ENCODE measurements at regions not wholly inside any gene's neighbourhood (a gene's known extent, or its start where the extent isn't known, plus 50 kb on each side); places are given as distances from the start of the nearest gene placed in this dataset.
A peak's percentile ranks its signal among the peaks of the same experiment; 100 is the strongest.

GRCh38 chr14:22699801-22700564, 55.8 kb upstream of the OR6J1 start:
- DNase-seq, result no peak

DNA sequence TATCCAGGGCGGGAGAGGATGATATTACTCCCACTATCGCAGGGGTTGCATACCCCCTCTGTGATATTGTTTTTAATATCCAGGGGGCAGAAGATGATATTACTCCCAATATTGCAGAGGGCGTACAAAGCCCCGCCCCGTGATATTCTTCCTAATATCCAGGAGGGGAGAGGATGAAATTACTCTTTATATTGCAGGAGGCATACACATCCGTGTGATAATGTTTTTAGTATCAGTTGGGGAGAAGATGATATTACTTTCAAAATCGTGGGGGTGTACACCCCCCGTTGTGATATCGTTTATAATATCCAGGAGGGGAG, 52.9 kb upstream of the OXA1L start:
- peak; percentile 55 for DNase-seq

DNA sequence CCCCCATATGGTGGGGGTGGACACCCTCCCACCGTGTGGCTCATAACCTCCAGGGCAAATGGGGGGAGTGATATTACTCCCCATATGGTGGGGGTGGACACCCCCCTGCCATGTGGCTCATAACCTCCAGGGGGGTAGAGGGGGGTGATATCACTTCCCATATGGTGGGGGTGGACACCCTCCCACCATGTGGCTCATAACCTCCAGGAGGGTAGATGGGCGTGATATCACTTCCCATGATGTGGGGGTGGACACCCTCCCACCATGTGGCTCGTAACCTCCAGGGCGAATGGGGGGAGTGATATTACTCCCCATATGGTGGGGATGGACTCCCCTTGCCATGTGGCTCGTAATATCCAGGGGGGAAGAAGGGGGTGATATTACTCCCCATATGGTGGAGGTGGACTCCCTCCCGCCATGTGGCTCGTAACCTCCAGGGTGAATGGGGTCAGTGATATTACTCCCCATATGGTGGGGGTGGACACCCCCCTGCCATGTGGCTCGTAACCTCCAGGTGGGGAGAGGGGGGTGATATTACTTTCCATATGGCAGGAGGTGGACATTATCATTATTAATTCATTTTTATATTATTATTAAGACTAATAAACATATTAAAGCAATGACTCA, 51.2 kb upstream of the OXA1L start:
- DNase-seq, result no peak

GRCh38 chr14:22715890-22716289, 50.6 kb upstream of the OXA1L start:
- no peak for DNase-seq

Data from DMS53 (cell line).